Neural progenitor cell (in vitro differentiated cells): ENCODE measurements at regions not wholly inside any gene's neighbourhood (a gene's known extent, or its start where the extent isn't known, plus 50 kb on each side); places are given as distances from the start of the nearest gene placed in this dataset.

Experiments
- CTCF ChIP-seq: fragments of 200-600 bp; sonication (generic); IDR thresholded peaks from 2 replicates; pipeline ENCODE4 v1.5.1; 2017; ENCODE audit warnings: antibody characterized with exemption, mild to moderate bottlenecking
- EZH2 ChIP-seq: fragments of 200-600 bp; sonication (generic); IDR thresholded peaks from 2 replicates; pipeline ENCODE4 v1.6.1; 2017; ENCODE audit warnings: antibody characterized with exemption, mild to moderate bottlenecking, moderate library complexity
- EZH2phosphoT487 ChIP-seq: fragments of 200-600 bp; sonication (generic); IDR thresholded peaks from 2 replicates; pipeline ENCODE4 v1.6.1; 2017; ENCODE audit warnings: antibody characterized with exemption

GRCh38 chr1:91584309-91584708 lies 83.7 kb downstream of the CDC7 start:
- TF ChIP-seq CTCF (no peak), EZH2 (no peak), EZH2phosphoT487 (no peak)
